ENCODE measurements at regions not wholly inside any gene's neighbourhood (a gene's known extent, or its start where the extent isn't known, plus 50 kb on each side); places are given as distances from the start of the nearest gene placed in this dataset.
"Not testable (repeated sequence)": the region's sequence is repeated elsewhere in the genome, so short reads cannot be mapped to it uniquely, and the experiment has no call there.

DNA sequence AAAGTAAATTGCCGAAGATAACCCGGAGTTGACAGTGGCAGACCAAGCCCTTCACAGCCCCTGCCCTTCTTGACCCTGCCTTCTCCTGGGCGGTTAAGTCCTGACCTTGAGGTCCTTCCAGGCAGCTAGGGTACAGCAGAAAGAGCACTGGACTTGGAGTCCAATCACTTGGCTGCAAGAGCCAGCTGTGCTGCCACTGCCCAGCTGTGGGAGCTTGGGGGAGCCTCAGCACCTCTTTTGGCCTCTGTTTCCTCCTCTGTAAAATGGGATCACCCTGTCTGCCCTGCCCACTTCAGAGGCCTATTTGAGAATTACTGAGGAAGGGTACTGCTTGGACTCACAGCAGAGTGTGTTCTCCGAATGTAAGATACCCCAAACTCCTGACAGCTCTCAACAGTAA is 66.2 kb upstream of the SMAD6 start:
- DNase-seq (ENCODE audit: low spot score): no peak

GRCh38 chr15:66637044-66637443 is 65.0 kb upstream of the SMAD6 start:
- DNase-seq (ENCODE audit: low spot score): not testable (repeated sequence)

DNA sequence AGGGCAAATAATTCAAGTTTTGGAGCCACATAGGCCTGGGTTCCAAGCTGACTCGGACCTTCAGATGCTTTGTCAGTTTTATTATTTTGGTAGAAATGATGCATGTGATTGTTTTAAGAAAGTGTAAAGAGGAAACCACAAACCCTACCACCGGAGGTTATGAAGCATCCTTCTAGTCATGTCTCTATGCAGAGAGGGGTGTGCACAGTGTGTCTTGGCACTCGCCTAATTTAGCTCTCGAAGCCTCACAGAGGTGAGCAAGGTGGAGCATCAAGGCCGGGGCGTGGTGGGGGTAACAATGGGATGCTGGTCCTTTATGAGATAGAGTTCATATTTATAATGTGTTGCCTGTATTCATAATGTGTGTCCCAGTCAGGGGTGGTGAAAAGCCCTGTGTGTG is 63.7 kb upstream of the SMAD6 start:
- DNase-seq (ENCODE audit: low spot score): no peak

- DNase-seq (ENCODE audit: low spot score): no peak
These were observed 60.3 kb upstream of the SMAD6 start for GRCh38 chr15:66641485-66642315.

- DNase-seq (ENCODE audit: low spot score): no peak
These were observed 59.5 kb upstream of the SMAD6 start for GRCh38 chr15:66642514-66642913.

DNA sequence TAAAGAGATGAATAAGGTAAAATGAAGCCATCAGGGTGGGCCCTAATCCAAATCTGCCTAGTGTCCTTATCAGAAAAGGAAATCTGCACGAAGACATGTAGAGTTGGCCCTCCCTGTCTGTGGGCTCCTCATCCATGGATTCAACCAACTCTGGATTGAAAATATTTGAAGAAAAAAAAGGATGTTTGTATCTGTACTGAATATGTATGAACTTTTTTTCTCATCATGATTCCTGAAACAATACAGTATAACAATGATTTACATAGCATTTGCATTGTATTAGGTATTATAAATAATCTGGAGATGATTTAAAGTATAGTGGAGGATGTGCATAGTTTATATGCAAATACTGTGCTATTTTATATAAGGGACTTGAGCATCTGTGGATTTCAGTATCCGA is 59.0 kb upstream of the SMAD6 start:
- DNase-seq (ENCODE audit: low spot score): no peak

- DNase-seq (ENCODE audit: low spot score): no peak
These were observed 57.8 kb upstream of the SMAD6 start for GRCh38 chr15:66644000-66644787.

- no peak for DNase-seq (ENCODE audit: low spot score)
These were observed 57.2 kb upstream of the SMAD6 start for GRCh38 chr15:66644869-66645268.

DNA sequence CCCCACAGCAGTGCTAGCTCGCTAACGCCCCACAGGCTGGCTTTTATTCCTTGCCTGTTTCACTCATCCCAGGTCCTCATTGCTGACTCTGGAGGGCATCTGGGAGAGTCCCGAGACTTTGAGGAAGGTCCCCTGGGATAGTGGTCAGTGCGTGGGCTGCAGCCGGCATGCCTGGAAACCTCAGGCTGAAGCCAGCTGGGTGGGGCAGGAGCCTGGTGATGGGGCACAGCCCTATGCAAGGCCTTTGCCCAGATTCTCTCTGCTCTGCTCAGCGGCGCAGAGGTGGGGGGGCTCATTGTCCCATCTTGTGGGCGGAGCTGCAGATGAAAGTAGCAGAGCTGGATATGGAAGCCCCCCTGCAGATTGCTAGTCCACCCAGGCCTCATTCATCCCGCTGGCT is 55.7 kb upstream of the SMAD6 start:
- no peak for DNase-seq (ENCODE audit: low spot score)

DNA sequence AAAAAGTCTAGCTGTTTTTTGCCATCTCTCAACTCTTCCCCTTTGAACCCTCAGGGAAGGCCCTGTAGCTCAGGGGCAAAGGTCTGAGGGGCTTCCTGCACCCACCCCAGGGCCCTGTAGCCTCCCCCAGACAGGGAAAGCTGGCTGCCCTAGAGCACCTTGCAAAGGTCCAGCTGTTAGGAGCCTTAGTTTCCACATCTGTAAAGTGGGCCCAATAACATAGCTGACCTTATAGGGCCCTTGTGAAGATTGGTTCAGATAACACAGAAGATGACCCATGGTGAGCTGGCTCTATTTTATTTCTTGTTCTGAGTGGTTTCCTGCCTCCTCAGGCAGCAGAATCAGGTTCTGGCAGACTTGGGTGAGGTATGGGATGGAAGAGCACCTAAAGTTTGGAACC is 55.2 kb upstream of the SMAD6 start:
- DNase-seq (ENCODE audit: low spot score): no peak

- no peak for DNase-seq (ENCODE audit: low spot score)
These were observed 54.7 kb upstream of the SMAD6 start for GRCh38 chr15:66647358-66647757.

DNA sequence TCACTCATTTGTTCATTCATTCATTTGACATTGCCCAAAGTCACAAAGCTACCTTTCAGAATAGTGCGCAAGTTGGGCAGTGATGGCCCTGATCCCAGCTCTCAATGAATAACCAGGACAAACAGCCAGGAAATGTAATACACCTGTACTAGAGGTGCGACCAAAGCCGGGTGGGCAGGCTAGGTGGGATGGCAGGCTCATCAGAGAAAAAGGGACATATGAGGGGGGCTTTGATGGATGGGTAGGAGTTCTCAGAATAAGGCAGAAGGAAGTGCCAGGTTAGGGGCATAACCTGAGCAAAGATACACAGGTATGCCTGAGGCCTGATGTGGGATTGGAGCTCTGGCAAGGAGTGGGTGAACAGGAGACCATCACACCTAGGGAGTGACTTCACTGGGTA is 53.4 kb upstream of the SMAD6 start:
- no peak for DNase-seq (ENCODE audit: low spot score)

GRCh38 chr15:66649235-66649984 is 52.6 kb upstream of the SMAD6 start:
- DNase-seq (ENCODE audit: low spot score): no peak

- DNase-seq (ENCODE audit: low spot score): no peak
These were observed 51.6 kb upstream of the SMAD6 start for GRCh38 chr15:66650433-66650832.

DNA sequence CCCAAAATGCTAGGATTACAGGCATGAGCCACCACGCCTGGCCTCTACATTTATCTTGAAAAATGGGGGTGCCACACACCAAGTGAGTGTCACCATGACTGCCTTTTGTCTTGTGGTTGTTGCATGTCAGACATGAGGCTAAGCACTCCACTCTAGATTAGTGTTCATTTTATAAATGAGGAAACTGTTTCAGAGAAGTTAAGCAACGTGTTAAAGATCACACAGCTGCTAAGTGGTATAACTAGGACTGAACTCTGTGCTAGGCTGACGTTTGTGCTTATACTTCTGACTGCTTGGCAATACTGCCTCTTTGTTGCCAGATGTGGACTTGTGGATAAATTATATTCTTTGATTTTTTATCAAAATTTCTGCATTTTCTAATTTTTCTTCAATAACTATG is 50.8 kb upstream of the SMAD6 start:
- DNase-seq (ENCODE audit: low spot score): no peak

DNA sequence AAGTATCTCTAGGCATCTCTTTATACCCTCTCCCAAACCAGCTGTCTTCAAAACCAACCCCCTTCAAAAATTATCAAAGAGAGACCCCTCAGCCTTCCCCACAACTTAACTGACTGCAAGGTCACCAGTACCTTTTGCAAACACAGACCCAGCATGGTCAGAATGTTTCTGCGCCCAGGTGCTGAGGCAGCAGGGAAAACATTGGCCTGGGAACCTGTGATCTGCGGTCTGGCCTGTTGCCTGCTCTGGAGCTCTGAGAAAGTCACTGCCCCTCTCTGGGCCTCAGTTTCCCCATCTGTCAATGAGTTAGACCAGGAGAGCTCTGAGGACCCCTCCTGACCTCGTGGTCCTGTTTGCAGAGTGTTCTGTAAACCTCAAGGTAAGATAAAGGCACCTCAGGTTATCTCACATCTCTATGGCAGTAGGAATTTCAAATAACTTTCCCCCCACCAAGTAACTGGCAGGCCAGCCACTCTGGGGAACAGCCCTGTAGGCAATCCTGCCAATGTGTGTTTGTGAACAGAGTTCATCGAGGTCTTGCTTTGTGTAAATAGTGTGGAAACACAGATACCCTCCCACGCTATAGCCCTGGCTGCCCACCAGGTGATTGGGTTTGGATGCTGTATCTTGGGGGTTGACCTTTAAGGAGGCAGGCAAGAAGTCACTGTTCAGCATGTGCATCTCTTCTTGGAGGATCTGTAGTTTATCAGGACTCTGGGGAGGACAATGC is 50.0 kb upstream of the SMAD6 start:
- DNase-seq (ENCODE audit: low spot score): no peak

All from RKO (cell line).